Caco-2 (cell line): ENCODE measurements at regions not wholly inside any gene's neighbourhood (a gene's known extent, or its start where the extent isn't known, plus 50 kb on each side); places are given as distances from the start of the nearest gene placed in this dataset.

Experiments
- BruUV-seq: library from RNA; stranded (reverse); fragments of 400-500 nt; replicated peaks from 2 replicates; lab custom pipeline; 2021; lab: Mats Ljungman, UMichigan
- CTCF ChIA-PET: fragments of 300-600 bp; sonication (Branson Sonifier 250); formaldehyde crosslinking; loops from one replicate; lab custom pipeline; 2022; ENCODE audit warnings: antibody characterized with exemption; lab: Charles Lee
- POLR2A ChIA-PET: fragments of 300-600 bp; sonication (Branson Sonifier 250); formaldehyde crosslinking; loops from one replicate; lab custom pipeline; 2022; ENCODE audit warnings: antibody characterized with exemption; lab: Charles Lee
- DNase-seq, 2 experiments: peaks; one replicate each; pipeline versions ENCODE4 v3.0.0 to v3.0.0-alpha.2; 2020 to 2022
- H3K27me3 ChIP-seq: replicated peaks from 2 replicates; pipeline ENCODE4 v1.6.0; 2011; ENCODE audit warnings: low read length; ENCODE audit not compliant: control insufficient read depth, insufficient read depth
- H3K36me3 ChIP-seq: 2 replicates; pipeline ENCODE4 v1.5.1; 2011; ENCODE audit warnings: low read length; ENCODE audit not compliant: control insufficient read depth, insufficient read depth
- H3K4me1 ChIP-seq: fragments of 250-450 bp; sonication (Bioruptor Pico); 2 replicates; pipeline ENCODE4 v1.5.1; 2020; ENCODE audit warnings: mild to moderate bottlenecking
- H3K4me3 ChIP-seq: 2 replicates; pipeline ENCODE4 v1.5.1; 2011; ENCODE audit warnings: low read depth, mild to moderate bottlenecking, control low read depth, low read length
- H3K9me3 ChIP-seq: fragments of 250-450 bp; sonication (Bioruptor Pico); 2 replicates; pipeline ENCODE4 v1.5.1; 2020; ENCODE audit warnings: mild to moderate bottlenecking, moderate library complexity
- H3K27ac Mint-ChIP-seq: one replicate; pipeline ENCODE4 v1.8.0; 2022; ENCODE audit warnings: mixed read lengths; ENCODE audit not compliant: unreplicated experiment
- H3K27me3 Mint-ChIP-seq: one replicate; pipeline ENCODE4 v1.8.0; 2022; ENCODE audit warnings: mixed read lengths; ENCODE audit not compliant: insufficient read depth, unreplicated experiment
- H3K36me3 Mint-ChIP-seq: one replicate; pipeline ENCODE4 v1.8.0; 2022; ENCODE audit warnings: mild to moderate bottlenecking, mixed read lengths; ENCODE audit not compliant: insufficient read depth, unreplicated experiment
- H3K4me1 Mint-ChIP-seq: one replicate; pipeline ENCODE4 v1.8.0; 2022; ENCODE audit warnings: low read depth, mixed read lengths; ENCODE audit not compliant: unreplicated experiment
- H3K4me3 Mint-ChIP-seq: one replicate; pipeline ENCODE4 v1.8.0; 2022; ENCODE audit warnings: mild to moderate bottlenecking, moderate library complexity, mixed read lengths; ENCODE audit not compliant: unreplicated experiment
- H3K9me3 Mint-ChIP-seq: one replicate; pipeline ENCODE4 v1.8.0; 2022; ENCODE audit warnings: mixed read lengths; ENCODE audit not compliant: unreplicated experiment
- CTCF ChIP-seq, 2 experiments: fragments of 200-600 bp in 1 of 2; IDR thresholded peaks; 1 replicate in 1 of 2; 2 replicates in 1 of 2; pipeline versions ENCODE4 v1.5.1 to v1.8.0; 2011 to 2022; ENCODE audit warnings: antibody characterized with exemption in 1 of 2, control low read depth in 1 of 2, inconsistent platforms in 1 of 2, low read depth in 1 of 2, low read length in 1 of 2, mild to moderate bottlenecking in 1 of 2, moderate library complexity in 1 of 2; ENCODE audit not compliant: insufficient read depth in 1 of 2, severe bottlenecking in 1 of 2, unreplicated experiment in 1 of 2
- intact Hi-C: fragments of 100-400 bp; cut with micrococcal nuclease; formaldehyde crosslinking; loops from one replicate; pipeline ENCODE4 v1.10.0; 2022; ENCODE audit not compliant: unreplicated experiment

DNA sequence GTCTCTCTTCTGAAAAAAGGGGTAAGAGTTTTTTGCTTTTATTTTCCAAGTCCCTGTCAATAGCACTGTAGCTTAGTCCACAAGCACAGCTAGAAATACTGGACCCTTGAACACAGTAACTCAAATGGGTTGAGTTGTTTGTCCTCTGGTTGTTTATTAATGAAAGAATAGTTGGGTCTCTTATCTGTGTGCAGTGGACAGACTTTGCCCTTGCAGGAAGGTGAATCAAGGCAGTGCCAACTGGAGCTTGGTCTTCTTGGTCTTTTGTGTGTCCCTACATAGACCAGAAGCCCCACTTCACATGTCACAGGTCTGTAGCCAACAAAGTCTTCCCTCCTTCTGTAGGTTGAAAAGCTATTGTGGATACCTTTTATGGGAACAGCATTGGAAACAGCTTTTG, 322.0 kb downstream of the AACS start:
- TF ChIP-seq CTCF (IDR thresholded peaks at IDR 0.05; ENCODE audit: insufficient read depth in 1 of 2, low read depth in 1 of 2, low read length in 1 of 2, severe bottlenecking in 1 of 2, unreplicated experiment in 1 of 2): no peak
- no peaks in the 10 kb centered on the region for H3K36me3 Mint-ChIP-seq
- Histone ChIP-seq H3K36me3 (no peaks in the 10 kb centered on the region), H3K27me3 (no peaks in the 10 kb centered on the region; the same call in none of the 2 replicates), H3K4me1 (peaks cover 10% of the 10 kb centered on the region; the same call in 1 of the 2 replicates), H3K4me3 (no peak overlapping the region), H3K9me3 (no peaks in the 10 kb centered on the region)
- BruUV-seq: no TSS peak
- no peak overlapping the region for H3K27ac Mint-ChIP-seq
- H3K4me3 Mint-ChIP-seq: no peak overlapping the region
- POLR2A ChIA-PET: no interaction called here
- intact Hi-C loops: no loop called here
- H3K9me3 Mint-ChIP-seq: no peaks in the 10 kb centered on the region
- H3K27me3 Mint-ChIP-seq: peaks cover 3% of the 10 kb centered on the region
- H3K4me1 Mint-ChIP-seq: no peaks in the 10 kb centered on the region
- CTCF ChIA-PET: interaction anchor here (1.1 kb wide), 1 partner anchor 205 kb away, joined by 4 read pairs; no protein-coding TSS in a partner anchor
- DNase-seq: no peak

GRCh38 chr12:125389061-125389697, 323.9 kb downstream of the AACS start:
- no peaks in the 10 kb centered on the region for H3K9me3 Mint-ChIP-seq
- H3K4me3 Mint-ChIP-seq: no peak overlapping the region
- CTCF ChIA-PET: no interaction called here
- POLR2A ChIA-PET: interaction anchor here (0.6 kb wide), 1 partner anchor 202 kb away, joined by 4 read pairs; no protein-coding TSS in a partner anchor
- Histone ChIP-seq H3K36me3 (no peaks in the 10 kb centered on the region), H3K4me3 (no peak overlapping the region), H3K9me3 (no peaks in the 10 kb centered on the region), H3K27me3 (no peaks in the 10 kb centered on the region; the same call in 1 of the 2 replicates), H3K4me1 (peaks cover 10% of the 10 kb centered on the region; the same call in 1 of the 2 replicates)
- no peaks in the 10 kb centered on the region for H3K36me3 Mint-ChIP-seq
- H3K27me3 Mint-ChIP-seq: peaks cover 12% of the 10 kb centered on the region
- BruUV-seq: no TSS peak
- no peak for TF ChIP-seq CTCF (IDR thresholded peaks at IDR 0.05; ENCODE audit: insufficient read depth in 1 of 2, low read depth in 1 of 2, low read length in 1 of 2, severe bottlenecking in 1 of 2, unreplicated experiment in 1 of 2)
- DNase-seq: no peak
- H3K27ac Mint-ChIP-seq: no peak overlapping the region
- intact Hi-C loops: no loop called here
- no peaks in the 10 kb centered on the region for H3K4me1 Mint-ChIP-seq

DNA sequence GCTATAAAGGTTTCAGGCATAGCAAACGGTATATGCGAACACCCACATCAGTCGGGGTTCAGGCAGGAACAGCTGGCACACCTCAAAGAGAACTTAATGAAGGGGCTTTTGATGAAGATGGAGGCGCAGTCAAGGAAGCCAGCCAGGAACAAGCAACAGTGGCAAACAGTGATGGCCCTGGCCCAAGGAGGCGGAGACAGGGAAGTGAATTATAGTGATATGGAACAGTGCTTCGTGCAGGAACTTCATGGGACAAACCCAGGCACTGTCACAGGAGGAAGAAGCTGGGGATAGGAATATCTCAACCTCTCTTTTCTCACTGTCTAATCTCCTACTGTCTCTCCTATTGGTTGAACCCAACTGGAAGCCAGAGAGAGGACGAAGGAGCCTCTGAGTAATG, 328.3 kb downstream of the AACS start:
- no peak for TF ChIP-seq CTCF (IDR thresholded peaks at IDR 0.05; ENCODE audit: insufficient read depth in 1 of 2, low read depth in 1 of 2, low read length in 1 of 2, severe bottlenecking in 1 of 2, unreplicated experiment in 1 of 2)
- no peaks in the 10 kb centered on the region for H3K9me3 Mint-ChIP-seq
- no peak for DNase-seq
- no peaks in the 10 kb centered on the region for H3K4me1 Mint-ChIP-seq
- H3K4me3 Mint-ChIP-seq: no peak overlapping the region
- ChIA-PET POLR2A (no interaction called here), CTCF (no interaction called here)
- BruUV-seq: no TSS peak
- Histone ChIP-seq H3K27me3 (no peaks in the 10 kb centered on the region; the same call in 1 of the 2 replicates), H3K36me3 (no peaks in the 10 kb centered on the region), H3K9me3 (no peaks in the 10 kb centered on the region), H3K4me3 (no peak overlapping the region), H3K4me1 (no peaks in the 10 kb centered on the region)
- intact Hi-C loops: no loop called here
- peaks cover 22% of the 10 kb centered on the region for H3K27me3 Mint-ChIP-seq
- H3K27ac Mint-ChIP-seq: no peak overlapping the region
- no peaks in the 10 kb centered on the region for H3K36me3 Mint-ChIP-seq
